SK-N-SH treated with all-trans-retinoic acid at 6 μM for 48 hours (cell line): ENCODE measurements at regions not wholly inside any gene's neighbourhood (a gene's known extent, or its start where the extent isn't known, plus 50 kb on each side); places are given as distances from the start of the nearest gene placed in this dataset.

Experiments used
- ATAC-seq: fragments of 200-7000 bp; cut with Tn5 transposase; 3 replicates; pipeline ENCODE4 v1.9.1; 2020; ENCODE audit warnings: mild to moderate bottlenecking, moderate library complexity
- ARNTL ChIP-seq: fragments of 450-650 bp; formaldehyde crosslinking; IDR thresholded peaks from 2 replicates; pipeline ENCODE4 v1.5.0; 2020; ENCODE audit warnings: low read depth, mild to moderate bottlenecking, moderate library complexity, borderline replicate concordance
- BACH2 ChIP-seq: fragments of 250-450 bp; sonication (Bioruptor Pico); IDR thresholded peaks from 2 replicates; pipeline ENCODE4 v1.9.0; 2021; ENCODE audit warnings: mild to moderate bottlenecking, borderline replicate concordance
- CREB5 ChIP-seq: fragments of 250-450 bp; sonication (Bioruptor Pico); IDR thresholded peaks from 2 replicates; pipeline ENCODE4 v1.5.1; 2020; ENCODE audit warnings: low read depth, mild to moderate bottlenecking, moderate library complexity
- CSDC2 ChIP-seq: fragments of 250-450 bp; sonication (Bioruptor Pico); IDR thresholded peaks from 2 replicates; pipeline ENCODE4 v1.5.0; 2020; ENCODE audit warnings: mild to moderate bottlenecking, moderate library complexity
- CSRNP3 ChIP-seq: fragments of 250-450 bp; sonication (Bioruptor Pico); IDR thresholded peaks from 2 replicates; pipeline ENCODE4 v1.5.1; 2021; ENCODE audit warnings: mild to moderate bottlenecking, moderate library complexity
- ESRRG ChIP-seq: fragments of 250-450 bp; sonication (Bioruptor Pico); IDR thresholded peaks from 2 replicates; pipeline ENCODE4 v1.6.1; 2021; ENCODE audit warnings: mild to moderate bottlenecking
- GLIS3 ChIP-seq: fragments of 250-450 bp; sonication (Bioruptor Pico); IDR thresholded peaks from 2 replicates; pipeline ENCODE4 v1.5.0; 2020; ENCODE audit warnings: mild to moderate bottlenecking, moderate library complexity
- ISL1 ChIP-seq: fragments of 250-450 bp; sonication (Bioruptor Pico); IDR thresholded peaks from 2 replicates; pipeline ENCODE4 v2.1.2; 2022; ENCODE audit warnings: mild to moderate bottlenecking, moderate library complexity
- OSR1 ChIP-seq: fragments of 250-450 bp; sonication (Bioruptor Pico); IDR thresholded peaks from 2 replicates; pipeline ENCODE4 v1.8.0; 2022; ENCODE audit warnings: moderate library complexity, mild to moderate bottlenecking, inconsistent platforms
- PATZ1 ChIP-seq: fragments of 250-450 bp; sonication (Bioruptor Pico); IDR thresholded peaks from 2 replicates; pipeline ENCODE4 v1.8.0; 2020; ENCODE audit warnings: mild to moderate bottlenecking, moderate library complexity, borderline replicate concordance
- PPARA ChIP-seq: fragments of 250-450 bp; sonication (Bioruptor Pico); IDR thresholded peaks from 2 replicates; pipeline ENCODE4 v1.5.0; 2020; ENCODE audit warnings: mild to moderate bottlenecking, borderline replicate concordance
- RARB ChIP-seq: fragments of 250-450 bp; sonication (Bioruptor Pico); IDR thresholded peaks from 2 replicates; pipeline ENCODE4 v1.8.0; 2021; ENCODE audit warnings: mild to moderate bottlenecking, moderate library complexity
- SNAI2 ChIP-seq: fragments of 250-450 bp; sonication (Bioruptor Pico); IDR thresholded peaks from 2 replicates; pipeline ENCODE4 v1.5.0; 2020; ENCODE audit warnings: mild to moderate bottlenecking, moderate library complexity
- TOX ChIP-seq: fragments of 250-450 bp; sonication (Bioruptor Pico); IDR thresholded peaks from 2 replicates; pipeline ENCODE4 v1.8.0; 2021; ENCODE audit warnings: mild to moderate bottlenecking, moderate library complexity, borderline replicate concordance
- TSHZ2 ChIP-seq: fragments of 250-450 bp; sonication (Bioruptor Pico); IDR thresholded peaks from 2 replicates; pipeline ENCODE4 v1.5.0; 2020; ENCODE audit warnings: mild to moderate bottlenecking, moderate library complexity
- ZC3H10 ChIP-seq: fragments of 250-450 bp; sonication (Bioruptor Pico); IDR thresholded peaks from 2 replicates; pipeline ENCODE4 v1.5.1; 2021; ENCODE audit warnings: mild to moderate bottlenecking, moderate library complexity
- ZFP3 ChIP-seq: fragments of 250-450 bp; sonication (Bioruptor Pico); IDR thresholded peaks from 2 replicates; pipeline ENCODE4 v1.5.0; 2020; ENCODE audit warnings: mild to moderate bottlenecking, moderate library complexity
- ZFP30 ChIP-seq: fragments of 450-650 bp; formaldehyde crosslinking; IDR thresholded peaks from 2 replicates; pipeline ENCODE4 v1.5.0; 2022; ENCODE audit warnings: mild to moderate bottlenecking, moderate library complexity
- ZNF565 ChIP-seq: fragments of 450-650 bp; formaldehyde crosslinking; conservative IDR thresholded peaks from 2 replicates; pipeline ENCODE4 v1.5.0; 2020; ENCODE audit warnings: low read depth, mild to moderate bottlenecking, moderate library complexity
- ZNF70 ChIP-seq: fragments of 450-650 bp; formaldehyde crosslinking; IDR thresholded peaks from 2 replicates; pipeline ENCODE4 v1.5.0; 2020; ENCODE audit warnings: mild to moderate bottlenecking, moderate library complexity
- ZNF8 ChIP-seq: fragments of 450-650 bp; formaldehyde crosslinking; IDR thresholded peaks from 2 replicates; pipeline ENCODE4 v1.5.0; 2020; ENCODE audit warnings: mild to moderate bottlenecking, moderate library complexity

GRCh38 chr2:13091455-13091854 is 374.7 kb downstream of the TRIB2 start:
- ATAC-seq, result no peak
- TF ChIP-seq TSHZ2 (CRISPR knock-in tag) (no peak), PPARA (CRISPR knock-in tag) (no peak), ARNTL (no peak), CSRNP3 (CRISPR knock-in tag) (no peak), PATZ1 (CRISPR knock-in tag) (no peak)

- no peak for ATAC-seq
- TF ChIP-seq BACH2 (CRISPR knock-in tag) (no peak), ISL1 (no peak), ZFP30 (no peak), ZNF70 (no peak), ZNF8 (CRISPR knock-in tag) (no peak), ZNF565 (CRISPR knock-in tag) (no peak), CSDC2 (CRISPR knock-in tag) (no peak), ESRRG (CRISPR knock-in tag) (no peak), CREB5 (CRISPR knock-in tag) (no peak), TOX (no peak), SNAI2 (CRISPR knock-in tag) (no peak), GLIS3 (no peak), CSRNP3 (CRISPR knock-in tag) (no peak), ZFP3 (CRISPR knock-in tag) (no peak), TSHZ2 (CRISPR knock-in tag) (no peak), ZC3H10 (no peak), RARB (CRISPR knock-in tag) (no peak), ARNTL (no peak), OSR1 (no peak)
Measured at GRCh38 chr2:13091861-13092378, 375.2 kb downstream of the TRIB2 start.
